MCF 10A (cell line): ENCODE measurements at regions not wholly inside any gene's neighbourhood (a gene's known extent, or its start where the extent isn't known, plus 50 kb on each side); places are given as distances from the start of the nearest gene placed in this dataset.

Experiments
- BruUV-seq: library from RNA; stranded (reverse); fragments of 400-500 nt; replicated peaks from 2 replicates; lab custom pipeline; 2021; lab: Mats Ljungman, UMichigan
- CTCF ChIA-PET: fragments of 300-600 bp; sonication (Branson Sonifier 250); formaldehyde crosslinking; extraction: SDS; loops from one replicate; lab custom pipeline; 2021; ENCODE audit warnings: antibody characterized with exemption, inconsistent platforms; lab: Yijun Ruan, JAX
- POLR2A ChIA-PET: fragments of 300-600, 350-650 bp; sonication (Branson Sonifier 250); formaldehyde crosslinking; extraction: SDS; loops from one replicate; lab custom pipeline; 2020; ENCODE audit warnings: antibody characterized with exemption, inconsistent platforms; lab: Yijun Ruan, JAX
- DNase-seq: peaks from one replicate; pipeline ENCODE4 v3.0.0-alpha.2; 2018; ENCODE audit not compliant: unreplicated experiment
- H3K27ac Mint-ChIP-seq: one replicate; pipeline ENCODE4 v1.8.0; 2022; ENCODE audit warnings: mild to moderate bottlenecking, low read depth, mixed read lengths; ENCODE audit not compliant: unreplicated experiment
- H3K27me3 Mint-ChIP-seq: one replicate; pipeline ENCODE4 v1.8.0; 2022; ENCODE audit warnings: mixed read lengths; ENCODE audit not compliant: insufficient read depth, unreplicated experiment
- H3K36me3 Mint-ChIP-seq: one replicate; pipeline ENCODE4 v1.8.0; 2022; ENCODE audit warnings: mild to moderate bottlenecking, moderate library complexity, mixed read lengths; ENCODE audit not compliant: insufficient read depth, unreplicated experiment
- H3K4me1 Mint-ChIP-seq: one replicate; pipeline ENCODE4 v1.8.0; 2022; ENCODE audit warnings: mixed read lengths; ENCODE audit not compliant: insufficient read depth, unreplicated experiment
- H3K4me3 Mint-ChIP-seq: one replicate; pipeline ENCODE4 v1.8.0; 2022; ENCODE audit warnings: mild to moderate bottlenecking, moderate library complexity, mixed read lengths; ENCODE audit not compliant: unreplicated experiment
- H3K9me3 Mint-ChIP-seq: one replicate; pipeline ENCODE4 v1.8.0; 2022; ENCODE audit warnings: mixed read lengths; ENCODE audit not compliant: unreplicated experiment
- CTCF ChIP-seq: fragments of 200-600 bp; IDR thresholded peaks from one replicate; pipeline ENCODE4 v1.8.0; 2022; ENCODE audit warnings: antibody characterized with exemption, mild to moderate bottlenecking; ENCODE audit not compliant: unreplicated experiment
- intact Hi-C: fragments of 100-400 bp; cut with micrococcal nuclease; formaldehyde crosslinking; loops from 2 replicates; pipeline ENCODE4 v1.14.1; 2022

- intact Hi-C loops: no loop called here
- TF ChIP-seq CTCF: no peak
- H3K36me3 Mint-ChIP-seq: no peaks in the 10 kb centered on the region
- H3K4me3 Mint-ChIP-seq: no peak overlapping the region
- no peaks in the 10 kb centered on the region for H3K9me3 Mint-ChIP-seq
- no peak for DNase-seq
- no TSS peak for BruUV-seq
- H3K4me1 Mint-ChIP-seq: no peaks in the 10 kb centered on the region
- ChIA-PET POLR2A (interaction anchor here (0.6 kb wide), 1 partner anchor 288 kb away, joined by 4 read pairs; no protein-coding TSS in a partner anchor), CTCF (no interaction called here)
- H3K27me3 Mint-ChIP-seq: no peaks in the 10 kb centered on the region
- H3K27ac Mint-ChIP-seq: no peak overlapping the region
Measured at GRCh38 chr10:61547297-61547696, 94.1 kb upstream of the TMEM26 start.

GRCh38 chr10:61545170-61545569 is 92.0 kb upstream of the TMEM26 start:
- no peak overlapping the region for H3K4me3 Mint-ChIP-seq
- no TSS peak for BruUV-seq
- H3K4me1 Mint-ChIP-seq: no peaks in the 10 kb centered on the region
- no peaks in the 10 kb centered on the region for H3K9me3 Mint-ChIP-seq
- H3K27me3 Mint-ChIP-seq: no peaks in the 10 kb centered on the region
- no peak overlapping the region for H3K27ac Mint-ChIP-seq
- ChIA-PET POLR2A (interaction anchor here (0.6 kb wide), 1 partner anchor 38 kb away, joined by 3 read pairs; no protein-coding TSS in a partner anchor), CTCF (interaction anchor here (0.7 kb wide), 1 partner anchor 27 kb away, joined by 5 read pairs; no protein-coding TSS in a partner anchor)
- TF ChIP-seq CTCF: no peak
- H3K36me3 Mint-ChIP-seq: no peaks in the 10 kb centered on the region
- DNase-seq: no peak
- intact Hi-C loops: no loop called here

GRCh38 chr10:61543831-61544230 is 90.7 kb upstream of the TMEM26 start:
- no peak for TF ChIP-seq CTCF
- POLR2A ChIA-PET: no interaction called here
- Mint-ChIP-seq H3K27me3 (no peaks in the 10 kb centered on the region), H3K9me3 (no peaks in the 10 kb centered on the region), H3K27ac (no peak overlapping the region), H3K36me3 (no peaks in the 10 kb centered on the region), H3K4me3 (no peak overlapping the region), H3K4me1 (no peaks in the 10 kb centered on the region)
- no TSS peak for BruUV-seq
- DNase-seq: no peak
- intact Hi-C loops: no loop called here
- CTCF ChIA-PET: no interaction called here

- no peak for TF ChIP-seq CTCF
- Mint-ChIP-seq H3K27ac (no peak overlapping the region), H3K9me3 (no peaks in the 10 kb centered on the region), H3K36me3 (no peaks in the 10 kb centered on the region), H3K4me1 (no peaks in the 10 kb centered on the region), H3K4me3 (no peak overlapping the region), H3K27me3 (no peaks in the 10 kb centered on the region)
- no peak for DNase-seq
- no TSS peak for BruUV-seq
- intact Hi-C loops: no loop called here
- ChIA-PET CTCF (no interaction called here), POLR2A (interaction anchor here (0.6 kb wide), 1 partner anchor 454 kb away, joined by 4 read pairs; no protein-coding TSS in a partner anchor)
Measured at GRCh38 chr10:61542596-61542995, 89.4 kb upstream of the TMEM26 start.
